ENCODE measurements at regions not wholly inside any gene's neighbourhood (a gene's known extent, or its start where the extent isn't known, plus 50 kb on each side); places are given as distances from the start of the nearest gene placed in this dataset.

- no peaks in the 10 kb centered on the region for H3K27me3 ChIP-seq (ENCODE audit: insufficient read depth, low read length)
- H3K9ac ChIP-seq (ENCODE audit: low read depth, low read length) = no peak overlapping the region
- no peaks in the 10 kb centered on the region for H3K36me3 ChIP-seq (ENCODE audit: insufficient read depth, low read length)
- no peak overlapping the region for H3K4me3 ChIP-seq (ENCODE audit: low read length)
- H3K27ac ChIP-seq (ENCODE audit: low read depth, low read length) = no peak overlapping the region
- H3K4me1 ChIP-seq (ENCODE audit: insufficient read depth, low read length) = no peaks in the 10 kb centered on the region
- H3K9me3 ChIP-seq (ENCODE audit: insufficient read depth, low read depth, low read length) = no peaks in the 10 kb centered on the region
- WGBS = 77% methylated on average over 6 of the region's 7 CpGs
Measured at GRCh38 chr20:40160097-40160550, 528.9 kb downstream of the MAFB start.

DNA sequence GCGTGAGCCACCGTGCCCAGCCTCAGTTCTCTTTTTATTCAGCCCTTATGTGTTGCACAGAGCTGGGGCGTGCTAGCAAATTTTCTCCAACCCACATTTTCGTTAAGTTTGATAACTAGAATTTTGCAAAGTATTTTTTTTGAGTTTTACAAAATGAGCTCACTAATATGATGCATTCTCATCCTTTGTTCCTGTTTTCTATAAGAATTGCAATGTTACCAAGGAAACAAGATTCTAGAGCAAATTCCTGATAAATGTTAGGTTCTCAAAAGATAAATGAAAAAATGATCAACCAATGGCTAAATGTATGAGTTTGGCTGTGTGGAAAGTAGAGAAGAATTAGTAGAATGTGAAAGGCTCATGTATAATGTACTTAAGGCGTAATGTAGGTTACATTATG is 529.8 kb downstream of the MAFB start:
- Histone ChIP-seq H3K27me3 (ENCODE audit: insufficient read depth, low read length) (no peaks in the 10 kb centered on the region), H3K36me3 (ENCODE audit: insufficient read depth, low read length) (no peaks in the 10 kb centered on the region), H3K4me3 (ENCODE audit: low read length) (no peak overlapping the region), H3K9me3 (ENCODE audit: insufficient read depth, low read depth, low read length) (no peaks in the 10 kb centered on the region), H3K4me1 (ENCODE audit: insufficient read depth, low read length) (no peaks in the 10 kb centered on the region), H3K27ac (ENCODE audit: low read depth, low read length) (no peak overlapping the region), H3K9ac (ENCODE audit: low read depth, low read length) (no peak overlapping the region)
- 100% methylated on average over 4 of the region's 5 CpGs for WGBS

- Histone ChIP-seq H3K27me3 (ENCODE audit: insufficient read depth, low read length) (no peaks in the 10 kb centered on the region), H3K4me3 (ENCODE audit: low read length) (no peak overlapping the region), H3K9me3 (ENCODE audit: insufficient read depth, low read depth, low read length) (no peaks in the 10 kb centered on the region), H3K27ac (ENCODE audit: low read depth, low read length) (no peak overlapping the region), H3K4me1 (ENCODE audit: insufficient read depth, low read length) (no peaks in the 10 kb centered on the region), H3K9ac (ENCODE audit: low read depth, low read length) (no peak overlapping the region), H3K36me3 (ENCODE audit: insufficient read depth, low read length) (no peaks in the 10 kb centered on the region)
- 77% methylated on average over 4 of the region's 4 CpGs for WGBS
Measured at GRCh38 chr20:40156600-40157317, 532.3 kb downstream of the MAFB start.

GRCh38 chr20:40154514-40154913 is 534.5 kb downstream of the MAFB start:
- H3K4me1 ChIP-seq (ENCODE audit: insufficient read depth, low read length) = no peaks in the 10 kb centered on the region
- no peaks in the 10 kb centered on the region for H3K36me3 ChIP-seq (ENCODE audit: insufficient read depth, low read length)
- no peak overlapping the region for H3K4me3 ChIP-seq (ENCODE audit: low read length)
- H3K27ac ChIP-seq (ENCODE audit: low read depth, low read length) = no peak overlapping the region
- WGBS = 97% methylated on average over 2 of the region's 2 CpGs
- H3K27me3 ChIP-seq (ENCODE audit: insufficient read depth, low read length) = no peaks in the 10 kb centered on the region
- H3K9ac ChIP-seq (ENCODE audit: low read depth, low read length) = no peak overlapping the region
- no peaks in the 10 kb centered on the region for H3K9me3 ChIP-seq (ENCODE audit: insufficient read depth, low read depth, low read length)

DNA sequence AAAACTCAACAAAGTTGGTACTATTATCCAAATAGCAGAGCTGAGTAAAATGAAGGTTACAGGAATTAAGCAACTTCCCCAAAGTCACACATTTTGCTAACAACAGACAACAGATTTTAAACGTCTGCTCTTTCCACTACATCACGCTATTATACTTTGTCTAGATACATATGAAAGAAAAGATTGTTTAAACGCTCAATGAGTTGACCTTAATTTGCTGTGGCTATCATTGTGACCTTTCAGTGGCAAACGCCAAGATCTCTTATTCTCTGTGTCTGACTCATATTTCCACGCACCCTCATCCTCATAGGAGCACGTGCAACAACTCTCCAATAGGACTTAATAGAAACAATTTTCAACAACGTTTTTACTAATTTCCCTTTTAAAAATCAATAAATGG is 540.1 kb downstream of the MAFB start:
- Histone ChIP-seq H3K27me3 (ENCODE audit: insufficient read depth, low read length) (no peaks in the 10 kb centered on the region), H3K36me3 (ENCODE audit: insufficient read depth, low read length) (no peaks in the 10 kb centered on the region), H3K9me3 (ENCODE audit: insufficient read depth, low read depth, low read length) (no peaks in the 10 kb centered on the region), H3K27ac (ENCODE audit: low read depth, low read length) (no peak overlapping the region), H3K4me3 (ENCODE audit: low read length) (no peak overlapping the region), H3K9ac (ENCODE audit: low read depth, low read length) (no peak overlapping the region), H3K4me1 (ENCODE audit: insufficient read depth, low read length) (no peaks in the 10 kb centered on the region)
- 94% methylated on average over 6 of the region's 7 CpGs for WGBS

- H3K9me3 ChIP-seq (ENCODE audit: insufficient read depth, low read depth, low read length) = no peaks in the 10 kb centered on the region
- H3K36me3 ChIP-seq (ENCODE audit: insufficient read depth, low read length) = no peaks in the 10 kb centered on the region
- no peaks in the 10 kb centered on the region for H3K27me3 ChIP-seq (ENCODE audit: insufficient read depth, low read length)
- H3K4me3 ChIP-seq (ENCODE audit: low read length) = no peak overlapping the region
- no peak overlapping the region for H3K27ac ChIP-seq (ENCODE audit: low read depth, low read length)
- H3K9ac ChIP-seq (ENCODE audit: low read depth, low read length) = no peak overlapping the region
- H3K4me1 ChIP-seq (ENCODE audit: insufficient read depth, low read length) = no peaks in the 10 kb centered on the region
Measured at GRCh38 chr20:40146071-40146470, 543.0 kb downstream of the MAFB start.

- H3K4me1 ChIP-seq (ENCODE audit: insufficient read depth, low read length) = no peaks in the 10 kb centered on the region
- no peaks in the 10 kb centered on the region for H3K9me3 ChIP-seq (ENCODE audit: insufficient read depth, low read depth, low read length)
- no peaks in the 10 kb centered on the region for H3K27me3 ChIP-seq (ENCODE audit: insufficient read depth, low read length)
- no peak overlapping the region for H3K9ac ChIP-seq (ENCODE audit: low read depth, low read length)
- no peak overlapping the region for H3K4me3 ChIP-seq (ENCODE audit: low read length)
- no peaks in the 10 kb centered on the region for H3K36me3 ChIP-seq (ENCODE audit: insufficient read depth, low read length)
- H3K27ac ChIP-seq (ENCODE audit: low read depth, low read length) = no peak overlapping the region
- WGBS = 96% methylated on average over 4 of the region's 4 CpGs
Measured at GRCh38 chr20:40144581-40144980, 544.5 kb downstream of the MAFB start.

DNA sequence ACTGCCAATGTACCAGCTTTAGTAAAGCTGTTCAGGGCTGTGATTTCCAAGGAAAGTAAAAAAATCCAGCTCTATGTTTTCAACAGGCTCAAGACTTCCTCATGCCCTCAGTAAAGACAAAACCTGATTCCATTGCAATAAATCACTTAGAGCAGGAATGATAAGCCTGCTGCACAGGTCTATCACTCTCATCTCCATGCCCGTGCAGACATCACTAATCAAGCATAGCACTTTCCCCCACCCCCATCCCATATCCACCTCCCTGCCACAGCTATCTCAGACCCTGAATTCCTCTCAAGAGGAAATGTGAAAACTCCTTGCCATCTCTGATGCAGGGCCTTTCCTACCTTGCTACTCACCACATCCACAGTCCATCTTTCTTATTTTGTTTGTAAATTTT is 554.9 kb downstream of the MAFB start:
- H3K4me3 ChIP-seq (ENCODE audit: low read length) = no peak overlapping the region
- no peaks in the 10 kb centered on the region for H3K36me3 ChIP-seq (ENCODE audit: insufficient read depth, low read length)
- no peak overlapping the region for H3K9ac ChIP-seq (ENCODE audit: low read depth, low read length)
- no peaks in the 10 kb centered on the region for H3K4me1 ChIP-seq (ENCODE audit: insufficient read depth, low read length)
- 81% methylated on average over 1 of the region's 1 CpG for WGBS
- peaks cover 7% of the 10 kb centered on the region for H3K9me3 ChIP-seq (ENCODE audit: insufficient read depth, low read depth, low read length)
- no peak overlapping the region for H3K27ac ChIP-seq (ENCODE audit: low read depth, low read length)
- no peaks in the 10 kb centered on the region for H3K27me3 ChIP-seq (ENCODE audit: insufficient read depth, low read length)

- no peak overlapping the region for H3K27ac ChIP-seq (ENCODE audit: low read depth, low read length)
- WGBS = 93% methylated on average over 2 of the region's 2 CpGs
- no peaks in the 10 kb centered on the region for H3K36me3 ChIP-seq (ENCODE audit: insufficient read depth, low read length)
- no peaks in the 10 kb centered on the region for H3K9me3 ChIP-seq (ENCODE audit: insufficient read depth, low read depth, low read length)
- no peaks in the 10 kb centered on the region for H3K27me3 ChIP-seq (ENCODE audit: insufficient read depth, low read length)
- H3K4me1 ChIP-seq (ENCODE audit: insufficient read depth, low read length) = no peaks in the 10 kb centered on the region
- no peak overlapping the region for H3K4me3 ChIP-seq (ENCODE audit: low read length)
- H3K9ac ChIP-seq (ENCODE audit: low read depth, low read length) = no peak overlapping the region
Measured at GRCh38 chr20:40120827-40121226, 568.2 kb downstream of the MAFB start.

DNA sequence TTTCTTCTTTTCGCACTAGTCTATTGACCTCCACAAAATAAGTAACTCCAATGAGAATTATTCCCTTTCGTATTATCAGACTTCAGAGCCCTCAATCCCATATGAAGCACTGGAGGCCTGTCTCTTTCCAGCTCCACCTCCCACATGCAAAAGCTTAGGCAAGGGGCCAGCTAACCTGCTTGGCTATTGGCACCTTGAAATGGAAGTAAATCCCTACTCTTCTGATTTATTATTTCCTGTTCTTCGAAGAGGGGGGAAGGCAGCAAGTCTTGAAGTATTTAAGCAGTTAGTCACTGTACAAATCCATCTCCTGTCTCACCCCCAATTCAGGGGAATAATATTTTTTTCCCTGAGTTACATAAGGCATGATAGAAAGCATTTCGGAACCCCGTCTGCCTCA is 577.8 kb downstream of the MAFB start:
- no peak overlapping the region for H3K27ac ChIP-seq (ENCODE audit: low read depth, low read length)
- no peaks in the 10 kb centered on the region for H3K27me3 ChIP-seq (ENCODE audit: insufficient read depth, low read length)
- H3K36me3 ChIP-seq (ENCODE audit: insufficient read depth, low read length) = no peaks in the 10 kb centered on the region
- WGBS = 95% methylated on average over 4 of the region's 5 CpGs
- no peaks in the 10 kb centered on the region for H3K4me1 ChIP-seq (ENCODE audit: insufficient read depth, low read length)
- H3K9me3 ChIP-seq (ENCODE audit: insufficient read depth, low read depth, low read length) = no peaks in the 10 kb centered on the region
- no peak overlapping the region for H3K9ac ChIP-seq (ENCODE audit: low read depth, low read length)
- no peak overlapping the region for H3K4me3 ChIP-seq (ENCODE audit: low read length)

DNA sequence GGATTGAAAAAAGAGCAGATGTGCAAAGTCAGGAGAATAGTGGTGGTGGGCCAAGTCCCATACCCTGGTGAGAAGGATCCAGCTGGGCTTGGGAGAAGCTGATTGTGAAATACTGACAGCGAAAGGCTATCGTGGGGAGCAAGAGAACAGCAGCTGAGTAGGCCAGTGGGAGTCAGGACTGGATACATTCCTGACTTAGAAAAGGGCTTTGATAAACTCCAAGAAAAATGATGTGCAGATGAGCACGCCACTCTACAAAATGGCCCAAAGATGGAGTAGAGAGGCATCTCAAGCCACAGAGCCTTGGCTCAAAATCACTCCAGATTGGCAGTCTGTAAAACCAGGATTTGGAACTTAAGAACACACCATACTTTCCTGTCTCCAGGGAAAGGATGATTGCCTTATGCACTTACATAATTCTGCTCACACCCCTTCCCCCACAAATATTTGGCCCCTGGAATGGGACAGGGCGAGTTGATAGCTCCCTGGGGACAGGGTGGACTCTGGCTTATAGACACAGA is 578.7 kb downstream of the MAFB start:
- Histone ChIP-seq H3K27ac (ENCODE audit: low read depth, low read length) (no peak overlapping the region), H3K4me3 (ENCODE audit: low read length) (no peak overlapping the region), H3K9me3 (ENCODE audit: insufficient read depth, low read depth, low read length) (no peaks in the 10 kb centered on the region), H3K36me3 (ENCODE audit: insufficient read depth, low read length) (no peaks in the 10 kb centered on the region), H3K9ac (ENCODE audit: low read depth, low read length) (no peak overlapping the region), H3K27me3 (ENCODE audit: insufficient read depth, low read length) (no peaks in the 10 kb centered on the region), H3K4me1 (ENCODE audit: insufficient read depth, low read length) (no peaks in the 10 kb centered on the region)
- WGBS = 94% methylated on average over 4 of the region's 4 CpGs

GRCh38 chr20:40109136-40109535 is 579.9 kb downstream of the MAFB start:
- Histone ChIP-seq H3K4me3 (ENCODE audit: low read length) (no peak overlapping the region), H3K27me3 (ENCODE audit: insufficient read depth, low read length) (no peaks in the 10 kb centered on the region), H3K9ac (ENCODE audit: low read depth, low read length) (no peak overlapping the region), H3K9me3 (ENCODE audit: insufficient read depth, low read depth, low read length) (no peaks in the 10 kb centered on the region), H3K4me1 (ENCODE audit: insufficient read depth, low read length) (no peaks in the 10 kb centered on the region), H3K36me3 (ENCODE audit: insufficient read depth, low read length) (no peaks in the 10 kb centered on the region), H3K27ac (ENCODE audit: low read depth, low read length) (no peak overlapping the region)
- WGBS = 95% methylated on average over 5 of the region's 5 CpGs
